Stimulated activated CD4-positive, alpha-beta T cell treated with anti-CD3 and anti-CD28 coated beads, Interleukin-12 subunit alpha, Interleukin-12 subunit beta, amount 100 ng/mL, for 48 hours (primary cell): ENCODE measurements at regions not wholly inside any gene's neighbourhood (a gene's known extent, or its start where the extent isn't known, plus 50 kb on each side); places are given as distances from the start of the nearest gene placed in this dataset.
"Not testable (repeated sequence)": the region's sequence is repeated elsewhere in the genome, so short reads cannot be mapped to it uniquely, and the experiment has no call there.

Source experiments
- DNase-seq, 3 donors: peaks; one replicate each; pipeline ENCODE4 v3.0.0-alpha.2; 2020; ENCODE audit warnings: low read depth in 2 of 3, low spot score in 1 of 3

DNA sequence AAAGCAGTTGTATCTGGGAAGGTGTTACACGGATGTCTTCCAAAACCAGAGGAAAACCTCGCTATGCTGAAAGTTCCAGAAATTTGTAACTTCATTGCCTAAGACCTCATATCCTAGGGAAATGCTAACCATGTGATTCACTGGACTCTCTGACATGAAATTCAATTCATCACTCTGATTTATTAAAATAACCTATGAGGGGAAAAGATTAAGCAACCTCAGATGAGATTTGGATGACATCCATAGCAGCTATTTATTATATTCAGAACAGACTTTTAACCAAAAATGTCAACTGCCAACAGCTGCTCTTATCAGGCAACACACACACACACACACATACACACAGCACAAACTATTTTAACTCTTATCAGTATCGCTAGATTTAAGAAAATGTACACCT lies 1006.4 kb upstream of the CTNND2 start:
- DNase-seq = no peak

- no peak for DNase-seq
Measured at GRCh38 chr5:12902611-12903010, 998.4 kb upstream of the CTNND2 start.

GRCh38 chr5:12901696-12902095 lies 997.5 kb upstream of the CTNND2 start:
- DNase-seq = no peak

DNA sequence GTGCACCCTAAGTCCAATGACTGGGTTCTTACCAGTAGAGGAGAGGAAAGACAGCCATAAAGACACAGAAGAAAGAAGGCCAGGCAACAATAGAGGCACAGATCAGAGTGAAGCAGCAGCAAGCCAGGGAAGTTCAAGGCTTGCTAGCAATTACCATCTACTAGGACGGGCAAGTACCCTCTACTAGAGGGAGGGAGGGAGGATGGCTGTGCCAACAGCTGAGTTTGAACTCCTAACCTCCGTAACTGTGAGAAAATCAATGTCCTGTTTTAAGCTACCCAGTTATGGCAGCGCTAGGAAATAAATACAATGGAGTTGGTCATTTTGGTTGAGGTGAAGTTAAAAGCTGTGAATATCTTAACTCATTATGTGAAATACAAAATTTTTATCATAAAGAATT lies 991.8 kb upstream of the CTNND2 start:
- no peak for DNase-seq

DNA sequence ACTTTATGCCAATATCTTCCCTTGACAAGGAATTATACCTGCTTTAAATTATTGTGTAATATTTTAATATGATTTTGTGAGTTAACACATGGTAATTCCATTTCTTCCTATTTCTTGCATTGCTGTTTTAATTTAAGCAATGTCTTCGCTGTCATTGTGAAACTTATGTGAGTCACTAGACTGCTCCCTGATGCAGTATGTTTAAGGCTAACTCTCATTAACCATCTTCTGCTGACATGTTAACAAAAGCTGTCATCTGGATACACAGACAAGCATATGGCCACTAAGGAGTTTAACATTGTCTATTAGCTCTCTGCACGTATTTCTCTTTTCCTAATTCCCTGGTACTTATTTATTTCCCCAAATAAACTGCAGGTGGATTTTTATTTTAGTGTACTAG lies 980.8 kb upstream of the CTNND2 start:
- no peak for DNase-seq

DNA sequence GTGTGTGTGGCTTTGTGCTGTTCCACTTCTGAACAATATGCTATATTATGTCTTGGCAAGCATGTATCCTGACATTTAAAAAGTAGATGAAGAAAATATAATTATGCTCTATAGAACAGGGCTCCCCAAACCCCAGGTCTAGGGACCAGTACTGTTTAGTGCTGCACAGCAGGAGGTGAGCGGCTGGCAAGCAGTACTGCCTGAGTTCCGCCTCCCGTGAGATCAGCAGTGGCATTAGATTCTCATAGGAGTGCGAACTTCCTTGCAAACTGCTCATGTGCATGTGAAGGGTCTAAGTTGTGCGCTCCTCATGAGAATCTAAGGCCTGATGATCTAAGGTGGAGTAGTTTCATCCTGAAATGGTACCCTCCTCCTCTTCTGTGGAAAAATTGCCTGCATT lies 979.1 kb upstream of the CTNND2 start:
- no peak for DNase-seq

DNA sequence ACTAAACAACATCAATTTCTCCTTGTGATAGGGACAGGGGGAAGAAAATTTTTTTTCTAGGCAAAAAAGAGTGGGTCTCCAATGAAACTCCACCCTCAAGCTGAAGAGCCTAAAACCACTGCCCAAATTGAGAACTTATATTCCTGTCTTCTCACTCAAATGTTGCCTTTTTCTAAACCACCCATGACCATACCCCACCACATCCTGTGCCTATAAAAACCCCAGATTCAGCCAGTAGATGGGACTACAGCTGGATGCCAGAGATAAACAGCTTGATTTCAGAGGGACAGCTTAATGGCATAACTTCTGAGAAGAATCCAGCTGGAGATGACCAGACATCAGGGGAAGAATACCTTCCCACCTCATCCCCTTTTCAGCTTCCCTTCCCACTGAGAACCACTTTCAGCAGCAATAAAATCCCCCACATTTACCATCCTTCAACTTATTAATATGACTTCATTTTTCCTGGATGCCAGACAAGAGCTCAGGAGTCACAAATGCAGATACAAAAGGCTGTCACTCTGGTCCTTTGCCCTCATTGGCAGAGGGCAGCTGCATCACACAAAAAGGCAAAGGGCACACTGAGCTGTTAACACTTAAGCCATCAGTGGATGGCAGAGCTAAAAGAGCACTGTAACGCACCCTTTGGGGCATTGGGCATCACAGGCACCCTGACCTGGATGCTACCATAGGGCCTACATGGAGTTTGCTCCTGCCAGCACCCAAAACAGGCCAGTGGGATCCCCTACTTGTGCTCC lies 972.5 kb upstream of the CTNND2 start:
- DNase-seq = no peak

- no peak for DNase-seq
Measured at GRCh38 chr5:12870872-12871539, 966.8 kb upstream of the CTNND2 start.

DNA sequence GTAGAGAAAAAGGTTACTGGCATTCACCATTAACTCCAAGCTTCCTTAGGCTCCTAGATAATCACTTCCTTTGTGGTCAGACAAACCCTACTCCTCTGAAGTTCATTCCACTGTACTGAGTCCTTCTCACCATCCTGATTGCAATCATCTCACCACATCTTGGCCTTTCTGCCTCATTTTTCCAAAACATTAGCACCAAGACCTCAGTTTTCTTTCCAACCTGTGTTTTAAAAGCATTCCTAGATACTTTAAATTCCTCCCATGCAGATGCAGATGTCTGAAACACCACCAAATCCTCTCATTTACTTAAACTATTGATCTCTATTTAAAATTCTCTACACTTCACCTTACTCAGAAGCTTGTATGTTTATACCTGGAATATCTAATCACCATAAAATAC lies 961.3 kb upstream of the CTNND2 start:
- no peak for DNase-seq

DNA sequence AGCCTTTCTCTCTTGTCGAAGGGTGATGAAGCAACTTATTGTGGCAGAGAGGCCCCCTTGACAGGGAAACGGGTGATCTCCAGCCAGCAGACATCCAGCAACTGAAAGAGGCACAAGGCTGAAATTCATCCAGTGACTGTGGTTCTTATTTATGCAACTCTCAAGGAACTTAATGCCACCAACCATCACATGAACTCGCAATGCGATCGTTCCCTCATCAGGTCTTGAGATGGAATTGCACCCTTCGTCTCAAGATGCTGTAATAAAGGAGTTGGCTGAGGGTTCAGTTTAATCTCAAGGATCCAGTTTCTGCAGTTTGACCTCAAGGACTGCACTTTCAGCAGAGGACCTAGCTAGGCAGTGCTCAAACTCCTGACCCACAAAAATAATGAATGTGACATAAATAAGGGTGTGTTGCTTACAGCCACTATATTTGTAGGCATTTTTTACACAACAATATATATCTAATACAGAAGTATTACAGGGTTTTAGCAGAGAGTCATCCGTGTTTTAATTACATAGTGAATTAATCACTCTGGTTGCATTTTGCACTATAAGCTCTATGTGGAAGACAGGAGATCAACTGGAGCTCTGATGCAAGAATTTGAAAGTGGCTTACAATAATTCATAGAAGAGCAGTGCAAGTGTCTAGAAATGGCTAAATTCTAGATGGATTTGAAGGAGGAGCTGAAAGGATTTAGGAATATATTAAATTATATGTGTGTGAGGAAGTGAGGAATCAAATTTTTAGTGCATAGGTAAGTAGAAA lies 957.8 kb upstream of the CTNND2 start:
- DNase-seq = no peak

GRCh38 chr5:12856105-12856504 lies 951.9 kb upstream of the CTNND2 start:
- not testable (repeated sequence) for DNase-seq

GRCh38 chr5:12854386-12854785 lies 950.1 kb upstream of the CTNND2 start:
- DNase-seq = no peak

DNA sequence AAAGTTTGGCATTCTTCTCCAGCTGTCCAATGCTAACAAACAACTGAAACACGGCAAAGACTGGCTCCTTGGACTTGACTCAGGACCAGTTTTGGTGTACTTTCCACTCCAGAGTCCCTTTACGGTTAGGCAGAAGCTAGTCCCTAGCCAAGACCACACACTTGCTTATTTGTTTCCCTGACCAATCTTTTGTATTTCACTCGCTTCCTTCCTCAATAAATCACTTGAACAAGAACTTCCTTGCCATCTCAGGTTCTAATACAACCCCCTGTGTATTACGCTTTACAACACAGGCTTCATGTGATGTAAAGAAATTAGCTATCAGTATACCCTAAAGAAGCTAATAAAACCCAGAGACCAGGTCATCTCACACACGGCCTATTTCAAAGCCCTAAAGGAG lies 947.5 kb upstream of the CTNND2 start:
- DNase-seq = no peak

DNA sequence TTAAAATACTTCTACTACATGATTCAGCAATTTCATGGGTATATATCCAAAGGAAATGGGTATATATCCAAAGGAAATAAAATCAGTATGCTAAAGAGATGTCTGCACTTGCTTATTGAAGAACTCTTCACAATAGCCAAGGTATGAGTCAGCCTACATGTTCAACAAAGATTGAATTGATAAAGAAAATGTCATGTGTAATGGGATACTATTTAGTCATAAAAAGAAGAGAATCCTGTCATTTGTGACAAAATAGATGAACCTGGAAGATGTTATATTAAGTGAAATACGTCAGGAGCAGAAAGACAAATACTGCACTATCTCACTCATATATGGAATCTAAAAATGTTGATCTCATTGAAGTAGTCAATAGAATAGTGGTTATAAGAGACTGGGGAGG lies 944.5 kb upstream of the CTNND2 start:
- no peak for DNase-seq

GRCh38 chr5:12845549-12846159 lies 941.4 kb upstream of the CTNND2 start:
- DNase-seq = no peak

- no peak for DNase-seq
Measured at GRCh38 chr5:12840972-12841371, 936.7 kb upstream of the CTNND2 start.

DNA sequence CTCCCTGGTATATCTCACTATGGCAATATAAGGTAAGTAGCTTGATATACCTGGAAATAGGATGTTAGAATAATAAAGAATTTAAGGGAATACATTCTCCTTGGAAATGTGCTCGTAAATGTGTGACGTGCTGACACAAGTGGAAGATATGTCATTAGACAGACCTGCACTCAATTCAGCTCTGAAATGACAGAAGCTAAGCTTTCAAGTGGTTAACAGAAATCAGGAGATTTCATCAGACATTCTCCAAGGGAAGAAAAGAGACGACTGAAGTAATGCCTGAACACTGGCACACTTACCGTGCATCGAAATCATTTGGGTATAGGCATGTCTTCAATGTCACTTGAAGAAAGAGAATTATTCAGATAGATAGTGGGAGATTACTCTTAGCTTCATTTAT lies 933.3 kb upstream of the CTNND2 start:
- DNase-seq = no peak

- DNase-seq = no peak
Measured at GRCh38 chr5:12825163-12825562, 920.9 kb upstream of the CTNND2 start.

- no peak for DNase-seq
Measured at GRCh38 chr5:12805165-12805698, 901.0 kb upstream of the CTNND2 start.

DNA sequence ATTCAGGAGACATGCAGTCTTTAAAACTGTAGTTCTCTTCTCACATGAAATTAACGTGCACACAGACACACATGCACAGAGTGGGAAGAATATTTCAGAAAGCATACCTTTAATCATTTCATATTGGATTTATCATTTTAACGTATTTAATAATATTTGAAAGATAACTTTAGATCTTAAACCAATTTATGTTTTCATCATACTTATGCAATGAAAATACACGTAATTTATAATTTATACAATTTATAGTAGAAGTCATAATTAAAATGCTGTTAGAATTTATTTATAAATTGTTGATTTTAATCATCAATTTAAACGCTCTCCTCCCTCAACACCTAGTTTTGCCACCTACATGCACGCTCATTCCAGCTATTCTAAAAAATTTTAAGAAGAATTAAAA lies 894.9 kb upstream of the CTNND2 start:
- DNase-seq = no peak

DNA sequence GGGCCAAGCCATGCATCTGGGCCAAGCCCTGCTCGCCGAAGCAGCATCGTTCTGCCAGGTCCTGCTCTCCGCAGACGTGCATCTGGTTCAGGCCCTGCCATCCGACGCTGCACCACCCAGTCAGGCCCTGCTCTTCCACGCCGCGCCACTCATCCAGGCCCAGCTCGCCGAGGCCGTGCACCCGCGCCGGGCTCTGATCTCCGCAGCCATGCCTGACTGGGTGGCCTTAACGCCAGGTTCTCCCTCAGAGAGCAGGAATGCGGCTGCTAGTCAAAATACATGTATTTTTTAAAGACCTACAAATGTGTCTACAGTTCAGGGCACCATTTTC lies 891.1 kb upstream of the CTNND2 start:
- DNase-seq = no peak
